ENCODE measurements at regions not wholly inside any gene's neighbourhood (a gene's known extent, or its start where the extent isn't known, plus 50 kb on each side); places are given as distances from the start of the nearest gene placed in this dataset.

- TF ChIP-seq CTCF (conservative IDR thresholded peaks at IDR 0.05), result no peak
Observed at GRCh38 chr18:64659196-64659595, 510.3 kb upstream of the LINC00305 start.

More at GRCh38 chr18:64659196-64659595, 510.3 kb upstream of the LINC00305 start:
- no peak overlapping the region for H3K9ac ChIP-seq (ENCODE audit: extremely low read depth, insufficient read length, low read length)
- no peak overlapping the region for H3K27ac ChIP-seq (ENCODE audit: insufficient read length, low read depth, low read length)
- no peak overlapping the region for H2BK12ac ChIP-seq (ENCODE audit: insufficient read length, low read depth, low read length)
- Mint-ChIP-seq H3K4me1 (no peaks in the 10 kb centered on the region), H3K27me3 (ENCODE audit: low read depth) (no peaks in the 10 kb centered on the region), H3K4me3 (no peak overlapping the region), H3K27ac (no peak overlapping the region), H3K9me3 (no peaks in the 10 kb centered on the region), H3K36me3 (ENCODE audit: insufficient read depth in 1 of 3, low read depth in 3 of 3) (no peaks in the 10 kb centered on the region)
- no peaks in the 10 kb centered on the region for H3K9me3 ChIP-seq (ENCODE audit: control insufficient read depth, low read depth, low read length)
- H2BK20ac ChIP-seq (ENCODE audit: low read depth, low read length, poor library complexity, severe bottlenecking), result no peak overlapping the region
- H4K8ac ChIP-seq (replicated peaks; ENCODE audit: insufficient read length, low read depth, low read length), result no peak overlapping the region
- H4K5ac ChIP-seq (ENCODE audit: insufficient read length, low read depth, low read length), result no peak overlapping the region
- H3K79me1 ChIP-seq (ENCODE audit: insufficient read depth, low read depth, low read length, poor library complexity, severe bottlenecking), result no peaks in the 10 kb centered on the region
- H3K23me2 ChIP-seq (ENCODE audit: insufficient read length, low read depth, low read length, poor library complexity, severe bottlenecking), result no peaks in the 10 kb centered on the region
- H4K91ac ChIP-seq (ENCODE audit: insufficient read length, low read depth, low read length), result no peak overlapping the region
- no peaks in the 10 kb centered on the region for H3K27me3 ChIP-seq (ENCODE audit: insufficient read depth, low read length)
- H3K23ac ChIP-seq (ENCODE audit: insufficient read length, low read depth, low read length), result no peak overlapping the region
- no peak overlapping the region for H2AK5ac ChIP-seq (ENCODE audit: insufficient read length, low read length)
- no peak overlapping the region for H2AFZ ChIP-seq (ENCODE audit: low read length)
- H3K79me2 ChIP-seq (ENCODE audit: insufficient read depth, low read length), result no peaks in the 10 kb centered on the region
- H3K18ac ChIP-seq (ENCODE audit: insufficient read length, low read depth, low read length), result no peak overlapping the region
- H3K4me2 ChIP-seq (ENCODE audit: insufficient read depth, insufficient read length, low read length), result no peak overlapping the region
- no peak overlapping the region for H2BK15ac ChIP-seq (ENCODE audit: low read depth, low read length)
- no peaks in the 10 kb centered on the region for H3K4me1 ChIP-seq (ENCODE audit: insufficient read depth, low read length)
- DNase-seq, result no peak
- H3K56ac ChIP-seq (ENCODE audit: insufficient read length, low read depth, low read length), result no peak overlapping the region
- no peak overlapping the region for H3K4ac ChIP-seq (ENCODE audit: low read depth, low read length)
- WGBS (ENCODE audit: extremely low coverage, insufficient read length, low lambda C conversion rate), result no CpG with 5 or more reads among the region's 4 CpGs
- H4K20me1 ChIP-seq (ENCODE audit: control insufficient read depth, insufficient read depth, insufficient read length), result no peaks in the 10 kb centered on the region
- H3K14ac ChIP-seq (ENCODE audit: insufficient read depth, low read length), result no peak overlapping the region
- H2BK5ac ChIP-seq (ENCODE audit: insufficient read length, low read length), result no peak overlapping the region
- no peak overlapping the region for H3T11ph ChIP-seq (ENCODE audit: low read length)
- no peak overlapping the region for H2BK120ac ChIP-seq (ENCODE audit: low read depth, low read length, poor library complexity, severe bottlenecking)
